GM18499 (cell line): ENCODE measurements at regions not wholly inside any gene's neighbourhood (a gene's known extent, or its start where the extent isn't known, plus 50 kb on each side); places are given as distances from the start of the nearest gene placed in this dataset.
A peak's percentile ranks its signal among the peaks of the same experiment; 100 is the strongest.

Experiments
- ATAC-seq: cut with Tn5 transposase; IDR thresholded peaks from one replicate; pipeline ENCODE4 v1.9.1; 2021; ENCODE audit warnings: moderate number of reproducible peaks; ENCODE audit not compliant: insufficient read depth, unreplicated experiment

DNA sequence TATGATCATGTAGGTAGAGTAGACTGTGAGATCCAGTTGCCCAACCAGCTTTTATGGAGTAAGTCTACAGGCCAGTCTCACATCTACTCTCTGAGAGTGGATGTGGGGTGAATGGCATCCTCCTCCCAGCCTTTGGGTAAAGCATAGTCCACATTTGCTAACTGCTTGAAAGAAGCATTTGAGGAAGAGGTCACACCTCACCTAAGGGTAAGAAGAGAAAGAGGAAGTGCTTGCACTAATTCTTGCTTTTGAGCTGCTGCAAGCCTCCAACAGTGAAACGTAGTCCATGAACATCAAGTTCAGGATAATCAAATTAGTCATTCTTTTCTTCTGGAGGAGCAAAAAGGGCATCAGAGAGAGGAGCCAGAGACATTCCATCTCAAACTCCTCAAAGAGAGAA, 93.9 kb upstream of the AGR3 start:
- peak; percentile 81 for ATAC-seq

GRCh38 chr7:16978358-16979244, 96.8 kb upstream of the AGR3 start:
- no peak for ATAC-seq

GRCh38 chr7:16980539-16980938, 98.8 kb upstream of the AGR3 start:
- ATAC-seq = no peak

- no peak for ATAC-seq
Observed at GRCh38 chr7:16982640-16983350, 101.0 kb upstream of the AGR3 start.

DNA sequence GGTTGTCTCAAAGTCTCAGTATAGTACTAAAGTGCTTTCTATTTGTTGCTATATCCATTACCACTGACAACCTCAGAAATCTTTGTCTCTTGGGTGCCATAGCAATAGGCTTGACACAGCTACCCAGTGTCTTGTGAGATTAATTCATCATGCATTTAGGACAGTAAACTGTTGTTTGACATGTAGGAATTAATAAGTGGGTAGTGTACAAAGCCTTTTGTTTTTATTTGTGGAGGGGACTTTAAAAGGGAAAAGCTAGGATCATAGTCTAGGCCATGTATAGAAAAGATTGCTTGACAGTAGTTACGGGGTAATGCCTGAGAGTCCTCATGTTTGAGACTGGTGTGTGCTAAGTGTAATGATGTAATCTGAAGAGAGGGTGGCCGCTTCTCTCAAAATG, 102.6 kb upstream of the AGR3 start:
- no peak for ATAC-seq

- ATAC-seq = no peak
Observed at GRCh38 chr7:16985621-16986020, 103.8 kb upstream of the AGR3 start.

DNA sequence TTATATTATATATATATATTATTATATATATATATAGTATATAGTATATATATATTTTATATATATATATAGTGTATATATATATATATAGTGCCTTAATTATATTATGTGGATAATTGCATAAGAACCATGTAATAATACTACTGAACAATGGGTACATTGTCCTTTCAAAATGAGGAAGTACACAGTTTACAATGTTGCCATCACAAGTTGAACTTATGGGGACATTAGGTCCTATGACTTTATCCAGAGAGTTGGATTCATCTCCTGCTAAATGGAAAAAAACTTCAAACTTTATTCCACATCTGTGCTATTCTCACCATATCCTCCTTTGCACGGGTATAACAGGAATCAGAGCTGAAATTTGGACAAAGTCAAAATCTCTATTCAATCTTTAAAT, 105.0 kb upstream of the AGR3 start:
- ATAC-seq = no peak

- ATAC-seq = no peak
Observed at GRCh38 chr7:16989811-16990413, 108.1 kb upstream of the AGR3 start.

- no peak for ATAC-seq
Observed at GRCh38 chr7:16991551-16991950, 109.8 kb upstream of the AGR3 start.

GRCh38 chr7:16993543-16993942, 111.8 kb upstream of the AGR3 start:
- no peak for ATAC-seq

DNA sequence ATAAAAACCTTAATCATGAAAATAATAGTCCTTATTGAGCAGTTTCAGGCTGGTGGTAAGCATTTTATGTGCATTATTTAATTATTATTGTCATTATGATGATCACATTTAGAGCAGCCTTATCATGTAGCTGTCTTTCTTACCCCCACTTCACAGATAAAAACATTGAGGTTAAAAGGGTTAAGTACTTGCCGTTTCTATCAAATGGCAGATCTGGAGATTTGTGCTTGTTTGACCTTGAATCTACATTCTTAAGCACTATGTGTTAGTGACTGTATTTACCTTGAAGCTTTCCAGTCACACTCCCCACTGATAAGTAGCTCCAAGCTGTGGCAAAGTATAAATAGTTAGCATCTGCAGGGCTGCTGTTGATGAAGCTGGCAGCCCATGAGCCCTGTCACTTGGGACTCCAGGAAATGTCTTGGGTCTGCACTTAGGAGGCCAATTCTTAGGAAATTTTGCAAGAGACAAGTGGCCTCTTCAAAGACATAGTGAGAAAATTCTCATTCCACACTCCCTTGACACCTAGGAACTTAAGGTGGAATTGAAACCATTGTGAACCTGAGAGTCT, 116.8 kb upstream of the AGR3 start:
- no peak for ATAC-seq

DNA sequence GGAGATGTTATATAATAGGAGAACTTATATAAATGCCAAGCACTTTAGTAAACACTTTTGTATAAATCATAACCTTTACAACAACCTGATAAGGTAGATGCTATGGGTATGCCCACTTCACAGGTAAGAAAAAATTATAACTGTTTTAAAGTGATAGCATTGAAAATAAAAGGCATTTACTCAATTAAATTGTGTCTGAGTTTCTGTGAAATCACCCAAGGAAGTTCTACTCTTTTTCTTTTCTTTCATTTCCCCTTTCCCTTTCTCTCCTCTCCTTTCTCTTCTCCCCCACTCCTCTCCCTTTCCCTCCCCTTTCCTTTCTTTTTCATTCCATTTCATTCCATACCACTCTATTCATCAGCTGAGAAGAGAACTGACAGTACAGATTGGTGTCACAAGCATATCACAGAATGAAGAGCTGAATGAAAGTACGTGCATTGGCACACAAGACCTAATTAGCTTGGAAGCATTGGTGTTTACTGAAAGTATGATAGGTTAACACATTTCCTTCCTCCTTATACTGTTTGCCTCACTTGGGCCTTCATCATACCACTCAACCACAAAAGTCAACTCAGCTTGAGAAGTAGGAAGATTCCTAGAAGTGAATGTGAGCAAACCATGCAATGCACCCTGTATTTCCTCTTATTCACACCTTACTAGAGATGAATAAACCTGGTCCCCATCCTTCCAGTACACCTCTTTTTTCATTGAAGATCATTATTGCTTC, 117.9 kb upstream of the AGR3 start:
- ATAC-seq = no peak

DNA sequence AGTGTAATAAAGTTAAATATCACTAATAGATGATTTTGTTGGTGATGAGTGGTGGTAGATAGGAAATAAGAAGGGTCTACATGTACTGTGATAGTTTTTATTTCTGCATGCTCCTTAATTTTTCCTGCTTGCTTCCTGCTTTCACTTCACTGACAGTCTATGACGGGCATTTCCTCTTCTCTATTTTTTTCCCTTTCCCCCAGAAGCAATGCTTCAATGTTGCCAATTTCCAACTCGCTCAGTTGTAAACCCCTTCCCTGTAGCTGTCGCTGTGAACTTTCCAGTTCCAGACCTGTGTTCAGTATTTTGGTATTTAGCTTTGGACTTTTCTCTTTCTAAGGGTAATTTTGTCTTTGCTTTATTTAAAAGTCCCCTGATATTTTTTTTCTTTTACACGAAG, 123.5 kb upstream of the AGR3 start:
- ATAC-seq = no peak

DNA sequence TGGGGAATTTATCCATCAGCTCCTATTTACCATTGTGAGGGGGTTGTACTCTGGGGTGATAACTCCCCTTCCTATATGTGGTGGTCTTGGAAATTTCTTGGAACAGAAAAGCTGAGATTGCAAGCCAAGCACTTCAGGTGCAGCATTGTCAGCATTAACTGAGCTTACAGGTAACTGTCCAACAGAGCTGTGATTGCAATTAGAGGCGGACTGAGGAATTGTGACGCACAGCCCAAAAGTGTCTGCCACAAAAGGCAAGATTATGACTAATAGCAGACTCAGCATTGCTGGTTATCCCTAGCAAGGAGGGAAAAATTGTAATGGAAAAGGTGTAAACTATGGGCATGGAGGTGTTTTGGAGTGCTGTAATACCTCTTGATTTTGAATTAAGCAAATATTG, 126.1 kb upstream of the AGR3 start:
- no peak for ATAC-seq

DNA sequence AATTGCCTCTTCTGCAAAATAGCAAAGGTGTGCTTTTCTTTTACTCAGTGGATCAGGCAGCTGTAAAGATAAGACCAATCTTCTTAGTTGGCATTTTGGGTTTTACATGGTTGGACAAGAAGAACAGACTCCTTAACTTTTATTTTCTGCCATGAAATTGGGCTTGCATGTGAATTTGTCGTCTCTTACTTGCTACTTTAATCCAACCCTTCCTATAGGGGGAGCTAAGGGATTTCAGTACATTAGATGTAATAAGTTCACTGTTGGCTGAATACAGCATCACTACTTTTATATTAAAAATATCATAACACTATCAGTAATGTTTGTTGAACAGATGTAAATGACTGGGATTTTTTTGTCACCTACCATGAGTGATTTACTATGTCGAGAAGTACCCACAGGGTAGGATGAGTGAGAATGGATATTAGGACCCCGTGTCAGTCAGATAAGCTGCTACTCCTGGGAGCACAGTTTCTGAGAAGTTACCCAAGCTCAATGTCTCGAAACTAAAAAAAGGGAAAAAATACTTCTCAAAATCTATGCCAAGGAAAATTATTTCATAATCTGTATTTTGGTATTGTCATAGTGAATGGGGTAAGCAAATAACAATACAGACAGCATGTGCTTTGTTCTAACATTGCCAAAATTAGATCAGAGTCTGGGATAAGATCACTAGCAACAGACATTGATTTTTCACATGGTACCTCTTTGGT, 127.4 kb upstream of the AGR3 start:
- no peak for ATAC-seq

DNA sequence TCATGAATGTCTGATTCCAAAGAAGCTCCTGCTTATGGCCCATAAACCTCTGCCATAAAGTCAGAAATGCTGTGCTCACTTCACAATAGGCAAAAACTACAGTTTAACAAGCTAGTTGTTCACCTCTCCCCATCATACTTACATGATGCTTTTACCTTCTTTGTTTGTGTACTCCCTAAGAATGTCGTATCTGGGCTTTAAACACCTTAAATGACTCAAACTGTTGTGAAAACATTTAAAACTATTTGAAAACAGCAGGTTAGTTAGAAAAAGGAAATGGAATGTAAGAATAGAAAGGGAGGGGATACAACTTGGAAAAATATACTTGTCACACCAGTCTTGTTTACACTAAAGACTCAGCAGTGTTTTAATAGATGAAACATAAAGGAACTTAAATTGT, 128.2 kb upstream of the AGR3 start:
- no peak for ATAC-seq

- no peak for ATAC-seq
Observed at GRCh38 chr7:17010637-17011300, 129.0 kb upstream of the AGR3 start.

- no peak for ATAC-seq
Observed at GRCh38 chr7:17013204-17013603, 131.4 kb upstream of the AGR3 start.

GRCh38 chr7:17014686-17015085, 132.9 kb upstream of the AGR3 start:
- no peak for ATAC-seq
